ENCODE measurements at regions not wholly inside any gene's neighbourhood (a gene's known extent, or its start where the extent isn't known, plus 50 kb on each side); places are given as distances from the start of the nearest gene placed in this dataset.
"Not testable (repeated sequence)": the region's sequence is repeated elsewhere in the genome, so short reads cannot be mapped to it uniquely, and the experiment has no call there.

- DNase-seq = no peak
These were observed 481.4 kb upstream of the LMCD1 start for GRCh38 chr3:8020047-8020841.

- no peak for DNase-seq
These were observed 473.7 kb upstream of the LMCD1 start for GRCh38 chr3:8027954-8028353.

GRCh38 chr3:8050283-8050682 is 451.3 kb upstream of the LMCD1 start:
- DNase-seq = no peak

GRCh38 chr3:8052659-8053058 is 449.0 kb upstream of the LMCD1 start:
- DNase-seq = no peak

- not testable (repeated sequence) for DNase-seq
These were observed 433.5 kb upstream of the LMCD1 start for GRCh38 chr3:8068135-8068534.

- no peak for DNase-seq
These were observed 432.2 kb upstream of the LMCD1 start for GRCh38 chr3:8069471-8069870.

GRCh38 chr3:8070011-8070410 is 431.6 kb upstream of the LMCD1 start:
- no peak for DNase-seq

- not testable (repeated sequence) for DNase-seq
These were observed 426.9 kb upstream of the LMCD1 start for GRCh38 chr3:8074740-8075139.

GRCh38 chr3:8077126-8077525 is 424.5 kb upstream of the LMCD1 start:
- no peak for DNase-seq

GRCh38 chr3:8080464-8080863 is 421.2 kb upstream of the LMCD1 start:
- DNase-seq = no peak

GRCh38 chr3:8085498-8085897 is 416.1 kb upstream of the LMCD1 start:
- DNase-seq = no peak

GRCh38 chr3:8087951-8088350 is 413.7 kb upstream of the LMCD1 start:
- no peak for DNase-seq

- DNase-seq = no peak
These were observed 407.2 kb upstream of the LMCD1 start for GRCh38 chr3:8094415-8094814.

- no peak for DNase-seq
These were observed 405.9 kb upstream of the LMCD1 start for GRCh38 chr3:8095724-8096123.

- DNase-seq = no peak
These were observed 403.9 kb upstream of the LMCD1 start for GRCh38 chr3:8097690-8098089.

GRCh38 chr3:8103954-8104353 is 397.7 kb upstream of the LMCD1 start:
- no peak for DNase-seq

GRCh38 chr3:8106921-8107320 is 394.7 kb upstream of the LMCD1 start:
- DNase-seq = no peak

GRCh38 chr3:8110966-8111798 is 390.4 kb upstream of the LMCD1 start:
- peak; percentile 49 to 53 for DNase-seq

- DNase-seq = no peak
These were observed 389.0 kb upstream of the LMCD1 start for GRCh38 chr3:8112587-8112986.

GRCh38 chr3:8113626-8114025 is 388.0 kb upstream of the LMCD1 start:
- DNase-seq = no peak

- no peak for DNase-seq
These were observed 372.9 kb upstream of the LMCD1 start for GRCh38 chr3:8128686-8129085.

GRCh38 chr3:8136553-8136952 is 365.1 kb upstream of the LMCD1 start:
- no peak for DNase-seq

- no peak for DNase-seq
These were observed 358.4 kb upstream of the LMCD1 start for GRCh38 chr3:8143186-8143585.

- no peak for DNase-seq
These were observed 356.0 kb upstream of the LMCD1 start for GRCh38 chr3:8145661-8146060.

Measured in CD4-positive, alpha-beta T cell treated with Interleukin-4 for 1 hour (primary cell).